OCI-LY7 (cell line): ENCODE measurements at regions not wholly inside any gene's neighbourhood (a gene's known extent, or its start where the extent isn't known, plus 50 kb on each side); places are given as distances from the start of the nearest gene placed in this dataset.

Experiments used
- BruUV-seq: library from RNA; stranded (reverse); fragments of 400-500 nt; replicated peaks from 2 replicates; lab custom pipeline; 2021; lab: Mats Ljungman, UMichigan
- CTCF ChIA-PET: fragments of 300-600 bp; sonication (Branson Sonifier 250); formaldehyde crosslinking; loops from one replicate; lab custom pipeline; 2022; ENCODE audit warnings: antibody characterized with exemption; ENCODE audit not compliant: unreplicated experiment; lab: Charles Lee
- POLR2A ChIA-PET: fragments of 300-600 bp; sonication (Branson Sonifier 250); formaldehyde crosslinking; loops from one replicate; lab custom pipeline; 2022; ENCODE audit warnings: antibody characterized with exemption; lab: Charles Lee
- DNase-seq: peaks from one replicate; pipeline ENCODE4 v3.0.0-alpha.2; 2015; ENCODE audit warnings: low spot score
- H2AFZ ChIP-seq: fragments of 200-600 bp; sonication (generic), shearing (Covaris generic); 2 replicates; pipeline ENCODE4 v1.6.1; 2014; ENCODE audit warnings: mild to moderate bottlenecking, antibody characterized with exemption, low read length, moderate library complexity
- H3K27ac ChIP-seq: fragments of 200-600 bp; sonication (generic); 2 replicates; pipeline ENCODE4 v1.5.1; 2014; ENCODE audit warnings: mixed run types, low read depth, mild to moderate bottlenecking, moderate library complexity, low read length, inconsistent platforms; ENCODE audit not compliant: poor library complexity, severe bottlenecking
- H3K36me3 ChIP-seq: fragments of 200-600 bp; sonication (generic); 2 replicates; pipeline ENCODE4 v1.6.1; 2014; ENCODE audit warnings: mild to moderate bottlenecking, antibody characterized with exemption, low read length, moderate library complexity, mixed read lengths; ENCODE audit not compliant: insufficient read depth
- H3K4me1 ChIP-seq: fragments of 200-600 bp; sonication (generic); 2 replicates; pipeline ENCODE4 v1.5.1; 2014; ENCODE audit warnings: mild to moderate bottlenecking, low read length; ENCODE audit not compliant: insufficient read depth, poor library complexity, severe bottlenecking
- H3K4me2 ChIP-seq: fragments of 200-600 bp; sonication (generic); 2 replicates; pipeline ENCODE4 v1.6.1; 2014; ENCODE audit warnings: mild to moderate bottlenecking, low read length
- H3K4me3 ChIP-seq: fragments of 200-600 bp; sonication (generic); 2 replicates; pipeline ENCODE4 v1.5.1; 2014; ENCODE audit warnings: mild to moderate bottlenecking, low read depth, low read length; ENCODE audit not compliant: poor library complexity, severe bottlenecking
- H3K79me2 ChIP-seq: fragments of 200-600 bp; sonication (generic); 2 replicates; pipeline ENCODE4 v1.6.1; 2016; ENCODE audit warnings: low read depth, mild to moderate bottlenecking, low read length, moderate library complexity, mixed read lengths; ENCODE audit not compliant: insufficient read depth
- H3K9me2 ChIP-seq: fragments of 200-600 bp; sonication (generic); 2 replicates; pipeline ENCODE4 v1.6.1; 2016; ENCODE audit warnings: mild to moderate bottlenecking, low read length, mixed read lengths; ENCODE audit not compliant: insufficient read depth
- H3K9me3 ChIP-seq: fragments of 200-600 bp; sonication (generic); 2 replicates; pipeline ENCODE4 v1.6.1; 2014; ENCODE audit warnings: mild to moderate bottlenecking, mixed run types, low read length, mixed read lengths
- H4K20me1 ChIP-seq: fragments of 200-600 bp; sonication (generic); 2 replicates; pipeline ENCODE4 v1.6.1; 2014; ENCODE audit warnings: mild to moderate bottlenecking, antibody characterized with exemption, low read length, moderate library complexity, mixed read lengths; ENCODE audit not compliant: insufficient read depth
- EZH2phosphoT487 ChIP-seq: fragments of 200-600 bp; sonication (generic); IDR thresholded peaks from 2 replicates; pipeline ENCODE4 v1.6.1; 2018; ENCODE audit warnings: low read depth, borderline replicate concordance, mild to moderate bottlenecking, mixed run types, antibody characterized with exemption, low read length, moderate library complexity, mixed read lengths
- intact Hi-C: fragments of 100-400 bp; cut with micrococcal nuclease; formaldehyde crosslinking; loops from one replicate; pipeline ENCODE4 v1.10.0; 2022; ENCODE audit not compliant: unreplicated experiment
- TF ChIP-seq, protein P1 (sequence below): fragments of 200-600 bp; sonication (generic); conservative IDR thresholded peaks from 2 replicates; pipeline ENCODE4 v1.5.1; 2014; ENCODE audit warnings: mild to moderate bottlenecking, antibody characterized with exemption, low read length, moderate library complexity, mixed read lengths

DNA sequence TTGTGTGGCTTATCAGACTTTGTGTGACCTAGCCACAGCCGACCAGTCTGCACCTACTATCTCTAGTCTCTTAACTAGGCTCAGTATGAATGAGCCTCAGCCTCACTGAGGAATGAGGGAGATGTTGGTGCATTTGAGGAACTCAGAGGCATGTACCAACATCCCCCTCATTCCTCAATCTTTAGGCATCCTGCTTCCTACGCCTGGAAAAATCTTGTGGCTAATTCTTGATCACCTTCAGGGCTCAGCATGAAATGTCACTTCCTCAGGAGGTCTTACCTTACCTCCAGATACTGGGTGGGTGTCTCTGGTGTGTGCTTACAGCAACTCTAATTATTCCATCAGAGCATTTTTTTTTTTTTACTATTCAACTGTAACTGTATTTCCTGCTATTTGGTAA, 148.8 kb upstream of the TMCC3 start:
- Histone ChIP-seq H3K27ac (no peak overlapping the region), H3K79me2 (no peaks in the 10 kb centered on the region), H4K20me1 (no peaks in the 10 kb centered on the region), H3K4me1 (peaks cover 19% of the 10 kb centered on the region), H3K9me3 (no peaks in the 10 kb centered on the region), H3K36me3 (no peaks in the 10 kb centered on the region), H3K9me2 (no peaks in the 10 kb centered on the region), H3K4me3 (no peak overlapping the region), H3K4me2 (no peak overlapping the region), H2AFZ (no peak overlapping the region)
- no peak for DNase-seq
- ChIA-PET CTCF (no interaction called here), POLR2A (interaction anchor here (1.3 kb wide), 1 partner anchor 26 kb away, joined by 6 read pairs; no protein-coding TSS in a partner anchor)
- no peak for TF ChIP-seq EZH2phosphoT487
- TF ChIP-seq, protein P1, sequence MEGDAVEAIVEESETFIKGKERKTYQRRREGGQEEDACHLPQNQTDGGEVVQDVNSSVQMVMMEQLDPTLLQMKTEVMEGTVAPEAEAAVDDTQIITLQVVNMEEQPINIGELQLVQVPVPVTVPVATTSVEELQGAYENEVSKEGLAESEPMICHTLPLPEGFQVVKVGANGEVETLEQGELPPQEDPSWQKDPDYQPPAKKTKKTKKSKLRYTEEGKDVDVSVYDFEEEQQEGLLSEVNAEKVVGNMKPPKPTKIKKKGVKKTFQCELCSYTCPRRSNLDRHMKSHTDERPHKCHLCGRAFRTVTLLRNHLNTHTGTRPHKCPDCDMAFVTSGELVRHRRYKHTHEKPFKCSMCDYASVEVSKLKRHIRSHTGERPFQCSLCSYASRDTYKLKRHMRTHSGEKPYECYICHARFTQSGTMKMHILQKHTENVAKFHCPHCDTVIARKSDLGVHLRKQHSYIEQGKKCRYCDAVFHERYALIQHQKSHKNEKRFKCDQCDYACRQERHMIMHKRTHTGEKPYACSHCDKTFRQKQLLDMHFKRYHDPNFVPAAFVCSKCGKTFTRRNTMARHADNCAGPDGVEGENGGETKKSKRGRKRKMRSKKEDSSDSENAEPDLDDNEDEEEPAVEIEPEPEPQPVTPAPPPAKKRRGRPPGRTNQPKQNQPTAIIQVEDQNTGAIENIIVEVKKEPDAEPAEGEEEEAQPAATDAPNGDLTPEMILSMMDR, result no peak
- no TSS peak for BruUV-seq
- intact Hi-C loops, result no loop called here

DNA sequence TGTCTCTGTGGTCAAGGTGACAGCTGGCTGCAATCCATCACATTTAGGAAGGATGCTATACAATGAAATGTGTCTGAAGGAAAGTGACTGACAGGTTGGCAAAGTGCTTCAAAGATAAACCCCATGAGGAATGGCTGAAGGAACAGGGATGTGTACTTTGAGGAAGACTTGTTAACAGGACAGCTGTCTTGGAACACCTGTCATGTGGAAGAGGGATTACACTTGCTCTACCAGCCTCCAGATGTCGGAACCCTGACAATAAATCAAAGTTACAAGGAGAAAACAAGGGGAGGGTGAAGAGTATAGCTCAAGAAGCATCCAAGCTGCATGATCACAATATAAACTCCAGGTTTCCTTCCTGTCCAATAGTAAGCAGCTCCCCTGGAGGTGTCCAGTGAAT, 147.8 kb upstream of the TMCC3 start:
- no peaks in the 10 kb centered on the region for H4K20me1 ChIP-seq
- H3K79me2 ChIP-seq, result no peaks in the 10 kb centered on the region
- no peaks in the 10 kb centered on the region for H3K36me3 ChIP-seq
- no peak overlapping the region for H3K4me3 ChIP-seq
- no peak for TF ChIP-seq EZH2phosphoT487
- TF ChIP-seq, protein P1, result no peak
- H3K27ac ChIP-seq, result no peak overlapping the region
- no peaks in the 10 kb centered on the region for H3K9me2 ChIP-seq
- no peak overlapping the region for H2AFZ ChIP-seq
- H3K4me1 ChIP-seq, result peaks cover 25% of the 10 kb centered on the region
- ChIA-PET CTCF (interaction anchor here (0.7 kb wide), 1 partner anchor 10 kb away, joined by 3 read pairs; no protein-coding TSS in a partner anchor), POLR2A (interaction anchor here (0.9 to 1.2 kb wide), 2 partner anchors 10 to 11 kb away, joined by 3 to 7 read pairs; no protein-coding TSS in a partner anchor)
- no peaks in the 10 kb centered on the region for H3K9me3 ChIP-seq
- intact Hi-C loops, result no loop called here
- no TSS peak for BruUV-seq
- H3K4me2 ChIP-seq, result no peak overlapping the region
- DNase-seq, result no peak

DNA sequence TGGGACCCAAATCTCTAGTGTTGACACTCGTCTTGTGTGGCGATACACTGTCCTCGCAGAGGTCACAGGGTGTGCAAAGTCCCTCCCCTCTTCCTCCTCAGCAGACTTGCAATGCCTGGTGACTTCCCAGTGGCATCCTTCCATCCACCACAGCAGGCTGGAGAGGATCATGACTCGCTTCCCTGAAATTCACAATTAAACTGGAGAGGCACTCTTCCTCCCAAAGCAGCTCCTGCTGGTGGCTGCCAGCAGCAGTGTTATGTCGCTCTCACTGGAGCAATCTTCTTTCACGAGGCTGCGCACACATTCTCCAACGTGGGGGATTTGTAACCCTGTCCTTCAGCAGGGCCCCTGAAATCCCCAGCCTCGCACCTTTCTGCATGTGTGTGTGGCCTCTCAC, 145.2 kb upstream of the TMCC3 start:
- Histone ChIP-seq H3K36me3 (no peaks in the 10 kb centered on the region), H3K9me3 (no peaks in the 10 kb centered on the region), H3K4me1 (peaks cover 39% of the 10 kb centered on the region), H4K20me1 (no peaks in the 10 kb centered on the region), H2AFZ (peak overlapping the region; percentile 59; the same call in 1 of the 2 replicates), H3K27ac (no peak overlapping the region), H3K9me2 (no peaks in the 10 kb centered on the region), H3K79me2 (no peaks in the 10 kb centered on the region), H3K4me3 (no peak overlapping the region), H3K4me2 (peak overlapping the region; percentile 39)
- intact Hi-C loops, result no loop called here
- no TSS peak for BruUV-seq
- no peak for DNase-seq
- CTCF ChIA-PET, result no interaction called here
- no peak for TF ChIP-seq EZH2phosphoT487
- TF ChIP-seq, protein P1, result no peak
- POLR2A ChIA-PET, result interaction anchor here (0.9 to 1.1 kb wide), 3 partner anchors 12 to 34 kb away, joined by 3 to 5 read pairs (median 4); no protein-coding TSS in a partner anchor
